K562 (cell line): ENCODE measurements at regions not wholly inside any gene's neighbourhood (a gene's known extent, or its start where the extent isn't known, plus 50 kb on each side); places are given as distances from the start of the nearest gene placed in this dataset.

Source experiments
- FOXA3 ChIP-seq, 2 experiments: fragments of 450-650 bp in 1 of 2; sonication (generic) in 1 of 2; formaldehyde crosslinking; IDR thresholded peaks in 1 of 2; conservative IDR thresholded peaks in 1 of 2; 2 replicates each; pipeline versions ENCODE4 v1.4.0 to v1.8.0; 2020 to 2022; ENCODE audit warnings: mild to moderate bottlenecking in 2 of 2, missing genetic modification reagents in 1 of 2
- GATAD2A ChIP-seq: fragments of 450-650 bp; IDR thresholded peaks from 2 replicates; pipeline ENCODE4 v1.6.1; 2017
- HDAC2 ChIP-seq: fragments of 450-650 bp; IDR thresholded peaks from 2 replicates; pipeline ENCODE4 v1.6.1; 2016; ENCODE audit warnings: mild to moderate bottlenecking
- MAFK ChIP-seq: IDR thresholded peaks from 2 replicates; pipeline ENCODE4 v1.6.1; 2011; ENCODE audit warnings: low read length, improper control_type of control experiment
- MTA1 ChIP-seq: fragments of 450-650 bp; IDR thresholded peaks from 2 replicates; pipeline ENCODE4 v1.6.1; 2017; ENCODE audit warnings: borderline replicate concordance
- NCOA1 ChIP-seq: fragments of 450-650 bp; IDR thresholded peaks from 2 replicates; pipeline ENCODE4 v1.6.1; 2016; ENCODE audit warnings: low read depth
- POLR3A ChIP-seq: IDR thresholded peaks from 2 replicates; pipeline ENCODE4 v1.6.1; 2011; ENCODE audit warnings: borderline replicate concordance, mild to moderate bottlenecking, moderate library complexity; ENCODE audit not compliant: insufficient read length, insufficient read depth; ENCODE audit errors: extremely low read depth
- RBM34 ChIP-seq: fragments of 200-400 bp; formaldehyde crosslinking; IDR thresholded peaks from 2 replicates; pipeline ENCODE4 v1.6.1; 2018; ENCODE audit warnings: low read length, borderline replicate concordance; ENCODE audit not compliant: insufficient read depth
- RCOR1 ChIP-seq, 2 experiments: IDR thresholded peaks; 2 replicates each; pipeline ENCODE4 v1.6.1; 2012; ENCODE audit warnings: low read depth in 2 of 2, low read length in 2 of 2, borderline replicate concordance in 1 of 2, improper control_type of control experiment in 1 of 2
- ZNF134 ChIP-seq: fragments of 250-450 bp; sonication (Bioruptor Pico); conservative IDR thresholded peaks from 2 replicates; pipeline ENCODE4 v1.4.0; 2020
- ZNF695 ChIP-seq: fragments of 450-650 bp; formaldehyde crosslinking; IDR thresholded peaks from 2 replicates; pipeline ENCODE4 v1.4.0; 2020; ENCODE audit warnings: mild to moderate bottlenecking, moderate library complexity
- TF ChIP-seq, protein P1 (sequence below): fragments of 450-650 bp; IDR thresholded peaks from 2 replicates; pipeline ENCODE4 v1.6.1; 2016; ENCODE audit warnings: mild to moderate bottlenecking
- TF ChIP-seq, protein P2 (sequence below): fragments of 250-450 bp; sonication (Bioruptor Pico); IDR thresholded peaks from 2 replicates; pipeline ENCODE4 v1.9.0; 2021; ENCODE audit warnings: mild to moderate bottlenecking
- TF ChIP-seq, protein P3 (sequence below): fragments of 200-800 bp; sonication (Bioruptor generic); IDR thresholded peaks from 2 replicates; pipeline ENCODE4 v1.6.1; 2017; ENCODE audit warnings: missing genetic modification characterization, missing compliant biosample characterization

DNA sequence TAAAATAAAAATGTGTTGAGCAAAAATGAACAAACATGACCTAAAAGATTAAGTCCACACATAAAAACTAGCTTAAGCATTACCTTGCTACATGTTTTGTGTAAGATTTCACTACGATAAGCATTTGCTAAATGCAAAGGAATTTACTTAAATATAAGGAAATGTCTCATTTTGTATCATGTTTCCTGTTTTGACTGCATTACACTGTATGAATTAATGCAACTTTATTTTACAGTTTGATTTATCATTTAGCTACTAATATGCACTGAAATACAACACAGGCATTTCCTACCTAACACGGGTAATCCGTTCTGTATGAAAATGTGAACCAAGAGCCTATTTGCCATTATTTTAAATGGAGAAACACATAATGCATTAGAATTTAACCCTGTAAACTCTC, 1076.5 kb upstream of the DDX18 start (continued):
- TF ChIP-seq, protein P1, sequence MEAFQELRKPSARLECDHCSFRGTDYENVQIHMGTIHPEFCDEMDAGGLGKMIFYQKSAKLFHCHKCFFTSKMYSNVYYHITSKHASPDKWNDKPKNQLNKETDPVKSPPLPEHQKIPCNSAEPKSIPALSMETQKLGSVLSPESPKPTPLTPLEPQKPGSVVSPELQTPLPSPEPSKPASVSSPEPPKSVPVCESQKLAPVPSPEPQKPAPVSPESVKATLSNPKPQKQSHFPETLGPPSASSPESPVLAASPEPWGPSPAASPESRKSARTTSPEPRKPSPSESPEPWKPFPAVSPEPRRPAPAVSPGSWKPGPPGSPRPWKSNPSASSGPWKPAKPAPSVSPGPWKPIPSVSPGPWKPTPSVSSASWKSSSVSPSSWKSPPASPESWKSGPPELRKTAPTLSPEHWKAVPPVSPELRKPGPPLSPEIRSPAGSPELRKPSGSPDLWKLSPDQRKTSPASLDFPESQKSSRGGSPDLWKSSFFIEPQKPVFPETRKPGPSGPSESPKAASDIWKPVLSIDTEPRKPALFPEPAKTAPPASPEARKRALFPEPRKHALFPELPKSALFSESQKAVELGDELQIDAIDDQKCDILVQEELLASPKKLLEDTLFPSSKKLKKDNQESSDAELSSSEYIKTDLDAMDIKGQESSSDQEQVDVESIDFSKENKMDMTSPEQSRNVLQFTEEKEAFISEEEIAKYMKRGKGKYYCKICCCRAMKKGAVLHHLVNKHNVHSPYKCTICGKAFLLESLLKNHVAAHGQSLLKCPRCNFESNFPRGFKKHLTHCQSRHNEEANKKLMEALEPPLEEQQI = no peak
- TF ChIP-seq MAFK = no peak
- no peak for TF ChIP-seq POLR3A
- TF ChIP-seq RBM34 = no peak
- TF ChIP-seq HDAC2 = no peak
- TF ChIP-seq ZNF134 (CRISPR knock-in tag) = no peak
- TF ChIP-seq MTA1 = no peak
- TF ChIP-seq, protein P2, sequence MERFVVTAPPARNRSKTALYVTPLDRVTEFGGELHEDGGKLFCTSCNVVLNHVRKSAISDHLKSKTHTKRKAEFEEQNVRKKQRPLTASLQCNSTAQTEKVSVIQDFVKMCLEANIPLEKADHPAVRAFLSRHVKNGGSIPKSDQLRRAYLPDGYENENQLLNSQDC (CRISPR knock-in tag) = no peak
- TF ChIP-seq ZNF695 = no peak
- TF ChIP-seq GATAD2A = no peak
- TF ChIP-seq NCOA1 = no peak
- TF ChIP-seq RCOR1 (IDR thresholded peaks at IDR 0.05; ENCODE audit: borderline replicate concordance in 1 of 2, low read depth in 2 of 2, low read length in 2 of 2) = no peak
- TF ChIP-seq, protein P3, sequence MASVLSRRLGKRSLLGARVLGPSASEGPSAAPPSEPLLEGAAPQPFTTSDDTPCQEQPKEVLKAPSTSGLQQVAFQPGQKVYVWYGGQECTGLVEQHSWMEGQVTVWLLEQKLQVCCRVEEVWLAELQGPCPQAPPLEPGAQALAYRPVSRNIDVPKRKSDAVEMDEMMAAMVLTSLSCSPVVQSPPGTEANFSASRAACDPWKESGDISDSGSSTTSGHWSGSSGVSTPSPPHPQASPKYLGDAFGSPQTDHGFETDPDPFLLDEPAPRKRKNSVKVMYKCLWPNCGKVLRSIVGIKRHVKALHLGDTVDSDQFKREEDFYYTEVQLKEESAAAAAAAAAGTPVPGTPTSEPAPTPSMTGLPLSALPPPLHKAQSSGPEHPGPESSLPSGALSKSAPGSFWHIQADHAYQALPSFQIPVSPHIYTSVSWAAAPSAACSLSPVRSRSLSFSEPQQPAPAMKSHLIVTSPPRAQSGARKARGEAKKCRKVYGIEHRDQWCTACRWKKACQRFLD (CRISPR knock-in tag) = no peak
- no peak for TF ChIP-seq FOXA3 (CRISPR knock-in tag; conservative IDR thresholded peaks at IDR 0.05 in 1 of 2, IDR thresholded peaks at IDR 0.05 in 1 of 2)
